WTC11 (cell line): ENCODE measurements at regions not wholly inside any gene's neighbourhood (a gene's known extent, or its start where the extent isn't known, plus 50 kb on each side); places are given as distances from the start of the nearest gene placed in this dataset.

Experiments used
- ATAC-seq: fragments of 200-7000 bp; cut with Tn5 transposase; 2 replicates; pipeline ENCODE4 v1.10.0; 2021; ENCODE audit warnings: mild to moderate bottlenecking, moderate library complexity
- CTCF ChIA-PET: fragments of 300-600 bp; sonication (Branson Sonifier 250); formaldehyde crosslinking; loops from one replicate; lab custom pipeline; 2021; ENCODE audit warnings: antibody characterized with exemption; lab: Charles Lee
- POLR2A ChIA-PET: fragments of 350-600 bp; sonication (Branson Sonifier 250); formaldehyde crosslinking; loops from one replicate; lab custom pipeline; 2021; ENCODE audit warnings: antibody characterized with exemption; lab: Charles Lee
- DNase-seq: peaks from one replicate; pipeline ENCODE4 v3.0.0; 2021; ENCODE audit warnings: low spot score
- H3K27ac Mint-ChIP-seq: 2 replicates; pipeline ENCODE4 v1.8.0; 2021; ENCODE audit warnings: mixed read lengths
- H3K27me3 Mint-ChIP-seq: 2 replicates; pipeline ENCODE4 v1.8.0; 2021; ENCODE audit warnings: low read depth, mild to moderate bottlenecking, moderate library complexity, mixed read lengths
- H3K36me3 Mint-ChIP-seq: 2 replicates; pipeline ENCODE4 v1.8.0; 2021; ENCODE audit warnings: mixed read lengths
- H3K4me1 Mint-ChIP-seq: 2 replicates; pipeline ENCODE4 v1.8.0; 2022; ENCODE audit warnings: mixed read lengths
- H3K4me3 Mint-ChIP-seq: 2 replicates; pipeline ENCODE4 v1.8.0; 2021; ENCODE audit warnings: mild to moderate bottlenecking, moderate library complexity, mixed read lengths
- H3K9me3 Mint-ChIP-seq: 2 replicates; pipeline ENCODE4 v1.8.0; 2021; ENCODE audit warnings: mixed read lengths
- CREB1 ChIP-seq: sonication (generic); formaldehyde crosslinking; IDR thresholded peaks from 2 replicates; pipeline ENCODE4 v1.8.0; 2023; ENCODE audit warnings: mild to moderate bottlenecking, missing genetic modification reagents
- EMX1 ChIP-seq: fragments of 250-450 bp; sonication (Bioruptor Pico); IDR thresholded peaks from 2 replicates; pipeline ENCODE4 v1.8.0; 2021; ENCODE audit warnings: mild to moderate bottlenecking
- FOXJ3 ChIP-seq: sonication (generic); formaldehyde crosslinking; IDR thresholded peaks from 2 replicates; pipeline ENCODE4 v1.9.0; 2021; ENCODE audit warnings: missing genetic modification reagents, mild to moderate bottlenecking, borderline replicate concordance
- FOXK1 ChIP-seq: sonication (generic); formaldehyde crosslinking; IDR thresholded peaks from 2 replicates; pipeline ENCODE4 v1.8.0; 2022; ENCODE audit warnings: mild to moderate bottlenecking, moderate library complexity, missing genetic modification reagents
- NFE2L1 ChIP-seq: sonication (generic); formaldehyde crosslinking; IDR thresholded peaks from 2 replicates; pipeline ENCODE4 v1.8.1; 2023; ENCODE audit warnings: missing genetic modification reagents
- NFYB ChIP-seq: sonication (generic); formaldehyde crosslinking; conservative IDR thresholded peaks from 2 replicates; pipeline ENCODE4 v1.8.0; 2022; ENCODE audit warnings: low read depth, missing genetic modification reagents
- NR1H2 ChIP-seq: sonication (generic); formaldehyde crosslinking; IDR thresholded peaks from 2 replicates; pipeline ENCODE4 v1.9.0; 2021; ENCODE audit warnings: mild to moderate bottlenecking, moderate library complexity, missing genetic modification reagents
- NR2C2 ChIP-seq: sonication (generic); formaldehyde crosslinking; IDR thresholded peaks from 2 replicates; pipeline ENCODE4 v1.8.0; 2022; ENCODE audit warnings: mild to moderate bottlenecking, missing genetic modification reagents
- NR3C1 ChIP-seq: sonication (generic); formaldehyde crosslinking; conservative IDR thresholded peaks from 2 replicates; pipeline ENCODE4 v1.8.1; 2023; ENCODE audit warnings: low read depth, mild to moderate bottlenecking, missing genetic modification reagents
- OVOL2 ChIP-seq: fragments of 250-450 bp; sonication (Bioruptor Pico); IDR thresholded peaks from 2 replicates; pipeline ENCODE4 v1.9.0; 2021; ENCODE audit warnings: mild to moderate bottlenecking, borderline replicate concordance
- RELA ChIP-seq: sonication (generic); formaldehyde crosslinking; IDR thresholded peaks from 2 replicates; pipeline ENCODE4 v1.8.1; 2022; ENCODE audit warnings: missing genetic modification reagents, mild to moderate bottlenecking, borderline replicate concordance
- SMAD4 ChIP-seq: sonication (generic); formaldehyde crosslinking; IDR thresholded peaks from 2 replicates; pipeline ENCODE4 v1.8.0; 2022; ENCODE audit warnings: mild to moderate bottlenecking, missing genetic modification reagents
- SP1 ChIP-seq: sonication (generic); formaldehyde crosslinking; conservative IDR thresholded peaks from 2 replicates; pipeline ENCODE4 v1.8.1; 2022; ENCODE audit warnings: missing genetic modification reagents
- TP53 ChIP-seq: sonication (generic); formaldehyde crosslinking; IDR thresholded peaks from 2 replicates; pipeline ENCODE4 v1.8.1; 2023; ENCODE audit warnings: mild to moderate bottlenecking, missing genetic modification reagents
- ZBTB21 ChIP-seq: sonication (generic); formaldehyde crosslinking; IDR thresholded peaks from 2 replicates; pipeline ENCODE4 v1.8.1; 2023; ENCODE audit warnings: mild to moderate bottlenecking, missing genetic modification reagents, borderline replicate concordance
- ZNF416 ChIP-seq: fragments of 250-450 bp; sonication (Bioruptor Pico); IDR thresholded peaks from 2 replicates; pipeline ENCODE4 v1.9.0; 2021; ENCODE audit warnings: mild to moderate bottlenecking, inconsistent platforms
- TF ChIP-seq, protein P1 (sequence below): sonication (generic); formaldehyde crosslinking; IDR thresholded peaks from 2 replicates; pipeline ENCODE4 v1.8.0; 2023; ENCODE audit warnings: missing genetic modification reagents, mild to moderate bottlenecking, borderline replicate concordance
- TF ChIP-seq, protein P2 (sequence below): sonication (generic); formaldehyde crosslinking; IDR thresholded peaks from 2 replicates; pipeline ENCODE4 v1.8.1; 2022; ENCODE audit warnings: mild to moderate bottlenecking, moderate library complexity, missing genetic modification reagents
- TF ChIP-seq, protein P3 (sequence below): sonication (generic); formaldehyde crosslinking; IDR thresholded peaks from 2 replicates; pipeline ENCODE4 v1.8.0; 2023; ENCODE audit warnings: mild to moderate bottlenecking, missing genetic modification reagents
- TF ChIP-seq, protein P4 (sequence below): sonication (generic); formaldehyde crosslinking; IDR thresholded peaks from 2 replicates; pipeline ENCODE4 v1.8.0; 2022; ENCODE audit warnings: mild to moderate bottlenecking, missing genetic modification reagents
- TF ChIP-seq, protein P5 (sequence below): fragments of 250-450 bp; sonication (Bioruptor Pico); IDR thresholded peaks from 2 replicates; pipeline ENCODE4 v1.9.0; 2021; ENCODE audit warnings: moderate library complexity, mild to moderate bottlenecking, inconsistent platforms, borderline replicate concordance
- TF ChIP-seq, protein P6 (sequence below): sonication (generic); formaldehyde crosslinking; IDR thresholded peaks from 2 replicates; pipeline ENCODE4 v1.8.1; 2023; ENCODE audit warnings: mild to moderate bottlenecking, missing genetic modification reagents, moderate library complexity

DNA sequence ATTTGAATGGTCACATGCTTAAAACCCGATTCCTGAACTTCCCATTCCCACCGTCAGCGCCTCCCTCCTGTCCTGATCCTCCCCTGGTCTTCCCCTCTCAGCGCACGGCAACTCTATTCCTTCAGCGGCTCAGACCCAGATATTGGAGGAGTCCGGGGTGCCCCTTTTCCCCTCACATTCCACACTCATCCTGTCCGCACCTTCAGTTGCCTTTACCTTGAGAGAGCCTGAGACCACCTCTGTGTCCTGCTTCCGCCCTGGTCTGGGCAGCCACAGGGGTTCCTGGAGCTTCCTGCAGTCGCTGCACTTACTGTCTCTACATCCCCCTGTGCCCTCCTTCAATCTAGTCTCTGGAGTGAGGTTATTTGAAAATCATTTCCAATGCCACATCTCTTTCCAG, 193.4 kb downstream of the BCAS1 start (continued):
- TF ChIP-seq, protein P1, sequence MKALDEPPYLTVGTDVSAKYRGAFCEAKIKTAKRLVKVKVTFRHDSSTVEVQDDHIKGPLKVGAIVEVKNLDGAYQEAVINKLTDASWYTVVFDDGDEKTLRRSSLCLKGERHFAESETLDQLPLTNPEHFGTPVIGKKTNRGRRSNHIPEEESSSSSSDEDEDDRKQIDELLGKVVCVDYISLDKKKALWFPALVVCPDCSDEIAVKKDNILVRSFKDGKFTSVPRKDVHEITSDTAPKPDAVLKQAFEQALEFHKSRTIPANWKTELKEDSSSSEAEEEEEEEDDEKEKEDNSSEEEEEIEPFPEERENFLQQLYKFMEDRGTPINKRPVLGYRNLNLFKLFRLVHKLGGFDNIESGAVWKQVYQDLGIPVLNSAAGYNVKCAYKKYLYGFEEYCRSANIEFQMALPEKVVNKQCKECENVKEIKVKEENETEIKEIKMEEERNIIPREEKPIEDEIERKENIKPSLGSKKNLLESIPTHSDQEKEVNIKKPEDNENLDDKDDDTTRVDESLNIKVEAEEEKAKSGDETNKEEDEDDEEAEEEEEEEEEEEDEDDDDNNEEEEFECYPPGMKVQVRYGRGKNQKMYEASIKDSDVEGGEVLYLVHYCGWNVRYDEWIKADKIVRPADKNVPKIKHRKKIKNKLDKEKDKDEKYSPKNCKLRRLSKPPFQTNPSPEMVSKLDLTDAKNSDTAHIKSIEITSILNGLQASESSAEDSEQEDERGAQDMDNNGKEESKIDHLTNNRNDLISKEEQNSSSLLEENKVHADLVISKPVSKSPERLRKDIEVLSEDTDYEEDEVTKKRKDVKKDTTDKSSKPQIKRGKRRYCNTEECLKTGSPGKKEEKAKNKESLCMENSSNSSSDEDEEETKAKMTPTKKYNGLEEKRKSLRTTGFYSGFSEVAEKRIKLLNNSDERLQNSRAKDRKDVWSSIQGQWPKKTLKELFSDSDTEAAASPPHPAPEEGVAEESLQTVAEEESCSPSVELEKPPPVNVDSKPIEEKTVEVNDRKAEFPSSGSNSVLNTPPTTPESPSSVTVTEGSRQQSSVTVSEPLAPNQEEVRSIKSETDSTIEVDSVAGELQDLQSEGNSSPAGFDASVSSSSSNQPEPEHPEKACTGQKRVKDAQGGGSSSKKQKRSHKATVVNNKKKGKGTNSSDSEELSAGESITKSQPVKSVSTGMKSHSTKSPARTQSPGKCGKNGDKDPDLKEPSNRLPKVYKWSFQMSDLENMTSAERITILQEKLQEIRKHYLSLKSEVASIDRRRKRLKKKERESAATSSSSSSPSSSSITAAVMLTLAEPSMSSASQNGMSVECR (CRISPR knock-in tag), result no peak
- TF ChIP-seq FOXJ3 (CRISPR knock-in tag) (no peak), NR3C1 (CRISPR knock-in tag) (no peak), NR2C2 (CRISPR knock-in tag) (no peak), EMX1 (CRISPR knock-in tag) (no peak)
- TF ChIP-seq, protein P2, sequence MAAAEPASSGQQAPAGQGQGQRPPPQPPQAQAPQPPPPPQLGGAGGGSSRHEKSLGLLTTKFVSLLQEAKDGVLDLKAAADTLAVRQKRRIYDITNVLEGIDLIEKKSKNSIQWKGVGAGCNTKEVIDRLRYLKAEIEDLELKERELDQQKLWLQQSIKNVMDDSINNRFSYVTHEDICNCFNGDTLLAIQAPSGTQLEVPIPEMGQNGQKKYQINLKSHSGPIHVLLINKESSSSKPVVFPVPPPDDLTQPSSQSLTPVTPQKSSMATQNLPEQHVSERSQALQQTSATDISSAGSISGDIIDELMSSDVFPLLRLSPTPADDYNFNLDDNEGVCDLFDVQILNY (CRISPR knock-in tag), result no peak

DNA sequence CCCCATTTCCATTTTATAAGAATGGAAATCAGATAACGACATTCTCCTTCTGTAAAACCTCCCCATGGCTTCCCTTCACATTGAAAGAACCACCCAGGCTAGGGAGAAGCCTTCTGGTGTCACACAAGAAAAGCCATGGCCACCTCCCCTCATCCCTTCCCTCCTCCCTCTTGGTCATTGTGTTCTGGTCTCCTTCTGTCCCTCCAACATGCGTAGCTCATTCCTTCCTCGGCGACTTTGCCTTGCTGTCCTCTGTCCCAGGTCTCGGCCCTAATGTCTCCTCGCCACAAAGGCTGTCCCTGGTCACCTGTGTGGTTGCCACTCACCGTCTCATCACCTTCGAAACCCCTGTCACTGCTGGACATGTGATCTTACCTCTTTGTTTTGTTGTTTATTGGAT, 193.9 kb downstream of the BCAS1 start:
- no peak for DNase-seq
- Mint-ChIP-seq H3K4me1 (peaks cover 68% of the 10 kb centered on the region), H3K27me3 (no peaks in the 10 kb centered on the region; the same call in 1 of the 2 replicates), H3K4me3 (no peak overlapping the region), H3K27ac (no peak overlapping the region)
- ATAC-seq, result no peak
- POLR2A ChIA-PET, result no interaction called here
- no peak for TF ChIP-seq NFYB (CRISPR knock-in tag)
- no peak for TF ChIP-seq ZBTB21 (CRISPR knock-in tag)
- TF ChIP-seq, protein P3, sequence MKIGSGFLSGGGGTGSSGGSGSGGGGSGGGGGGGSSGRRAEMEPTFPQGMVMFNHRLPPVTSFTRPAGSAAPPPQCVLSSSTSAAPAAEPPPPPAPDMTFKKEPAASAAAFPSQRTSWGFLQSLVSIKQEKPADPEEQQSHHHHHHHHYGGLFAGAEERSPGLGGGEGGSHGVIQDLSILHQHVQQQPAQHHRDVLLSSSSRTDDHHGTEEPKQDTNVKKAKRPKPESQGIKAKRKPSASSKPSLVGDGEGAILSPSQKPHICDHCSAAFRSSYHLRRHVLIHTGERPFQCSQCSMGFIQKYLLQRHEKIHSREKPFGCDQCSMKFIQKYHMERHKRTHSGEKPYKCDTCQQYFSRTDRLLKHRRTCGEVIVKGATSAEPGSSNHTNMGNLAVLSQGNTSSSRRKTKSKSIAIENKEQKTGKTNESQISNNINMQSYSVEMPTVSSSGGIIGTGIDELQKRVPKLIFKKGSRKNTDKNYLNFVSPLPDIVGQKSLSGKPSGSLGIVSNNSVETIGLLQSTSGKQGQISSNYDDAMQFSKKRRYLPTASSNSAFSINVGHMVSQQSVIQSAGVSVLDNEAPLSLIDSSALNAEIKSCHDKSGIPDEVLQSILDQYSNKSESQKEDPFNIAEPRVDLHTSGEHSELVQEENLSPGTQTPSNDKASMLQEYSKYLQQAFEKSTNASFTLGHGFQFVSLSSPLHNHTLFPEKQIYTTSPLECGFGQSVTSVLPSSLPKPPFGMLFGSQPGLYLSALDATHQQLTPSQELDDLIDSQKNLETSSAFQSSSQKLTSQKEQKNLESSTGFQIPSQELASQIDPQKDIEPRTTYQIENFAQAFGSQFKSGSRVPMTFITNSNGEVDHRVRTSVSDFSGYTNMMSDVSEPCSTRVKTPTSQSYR (CRISPR knock-in tag), result no peak
- no peak for TF ChIP-seq OVOL2
- TF ChIP-seq SP1 (CRISPR knock-in tag), result no peak
- TF ChIP-seq NFE2L1 (CRISPR knock-in tag), result no peak
- no peak for TF ChIP-seq RELA (CRISPR knock-in tag)
- TF ChIP-seq, protein P4, sequence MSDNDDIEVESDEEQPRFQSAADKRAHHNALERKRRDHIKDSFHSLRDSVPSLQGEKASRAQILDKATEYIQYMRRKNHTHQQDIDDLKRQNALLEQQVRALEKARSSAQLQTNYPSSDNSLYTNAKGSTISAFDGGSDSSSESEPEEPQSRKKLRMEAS (CRISPR knock-in tag), result no peak
- TF ChIP-seq CREB1 (CRISPR knock-in tag), result no peak
- TF ChIP-seq NR2C2 (CRISPR knock-in tag), result no peak
- TF ChIP-seq ZNF416 (CRISPR knock-in tag), result no peak
- no peak for TF ChIP-seq NR1H2
- TF ChIP-seq TP53 (CRISPR knock-in tag), result no peak
- TF ChIP-seq SMAD4 (CRISPR knock-in tag), result no peak
- TF ChIP-seq, protein P5, sequence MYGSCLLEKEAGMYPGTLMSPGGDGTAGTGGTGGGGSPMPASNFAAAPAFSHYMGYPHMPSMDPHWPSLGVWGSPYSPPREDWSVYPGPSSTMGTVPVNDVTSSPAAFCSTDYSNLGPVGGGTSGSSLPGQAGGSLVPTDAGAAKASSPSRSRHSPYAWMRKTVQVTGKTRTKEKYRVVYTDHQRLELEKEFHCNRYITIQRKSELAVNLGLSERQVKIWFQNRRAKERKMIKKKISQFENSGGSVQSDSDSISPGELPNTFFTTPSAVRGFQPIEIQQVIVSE (CRISPR knock-in tag), result no peak
- TF ChIP-seq FOXJ3 (CRISPR knock-in tag), result no peak
- TF ChIP-seq, protein P6, sequence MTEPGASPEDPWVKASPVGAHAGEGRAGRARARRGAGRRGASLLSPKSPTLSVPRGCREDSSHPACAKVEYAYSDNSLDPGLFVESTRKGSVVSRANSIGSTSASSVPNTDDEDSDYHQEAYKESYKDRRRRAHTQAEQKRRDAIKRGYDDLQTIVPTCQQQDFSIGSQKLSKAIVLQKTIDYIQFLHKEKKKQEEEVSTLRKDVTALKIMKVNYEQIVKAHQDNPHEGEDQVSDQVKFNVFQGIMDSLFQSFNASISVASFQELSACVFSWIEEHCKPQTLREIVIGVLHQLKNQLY (CRISPR knock-in tag), result no peak
- no peak for TF ChIP-seq FOXK1 (CRISPR knock-in tag)
- TF ChIP-seq, all 79 proteins: peak for 0
- H3K36me3 Mint-ChIP-seq, result no peaks in the 10 kb centered on the region
- CTCF ChIA-PET, result interaction anchor here (2.0 kb wide), 1 partner anchor 39 kb away, joined by 8 read pairs; no protein-coding TSS in a partner anchor
- no peaks in the 10 kb centered on the region for H3K9me3 Mint-ChIP-seq
